IMR-90 (cell line): ENCODE measurements at regions not wholly inside any gene's neighbourhood (a gene's known extent, or its start where the extent isn't known, plus 50 kb on each side); places are given as distances from the start of the nearest gene placed in this dataset.

ENCODE experiments used
- ATAC-seq: fragments of 200-7000 bp; cut with Tn5 transposase; 2 replicates; pipeline ENCODE4 v1.9.1; 2020; ENCODE audit warnings: low read depth, mild to moderate bottlenecking, moderate library complexity
- BruUV-seq: library from RNA; stranded (reverse); fragments of 400-500 nt; replicated peaks from 2 replicates; lab custom pipeline; 2021; lab: Mats Ljungman, UMichigan
- CTCF ChIA-PET: fragments of 300-600 bp; formaldehyde crosslinking; extraction: SDS; loops from one replicate; lab custom pipeline; 2021; ENCODE audit warnings: antibody characterized with exemption; lab: Yijun Ruan, JAX
- POLR2A ChIA-PET: fragments of 300-600 bp; sonication (Branson Sonifier 250); formaldehyde crosslinking; loops from one replicate; lab custom pipeline; 2022; ENCODE audit warnings: antibody characterized with exemption; ENCODE audit not compliant: unreplicated experiment; lab: Charles Lee
- DNase-seq: peaks from one replicate; pipeline ENCODE4 v3.0.0; 2013
- H2AFZ ChIP-seq: replicated peaks from 2 replicates; pipeline ENCODE3; 2013; ENCODE audit warnings: low read length, mild to moderate bottlenecking; ENCODE audit not compliant: poor library complexity
- H2AK5ac ChIP-seq: 2 replicates; pipeline ENCODE4 v1.6.1; 2013; ENCODE audit warnings: low read depth, low read length, inconsistent platforms
- H2AK9ac ChIP-seq: replicated peaks from 2 replicates; pipeline ENCODE3; 2013; ENCODE audit warnings: mild to moderate bottlenecking, low read depth, low read length, moderate library complexity; ENCODE audit not compliant: poor library complexity
- H2BK120ac ChIP-seq: 2 replicates; pipeline ENCODE4 v1.6.1; 2013; ENCODE audit warnings: low read depth, low read length, inconsistent platforms
- H2BK15ac ChIP-seq: 3 replicates; pipeline ENCODE4 v1.6.1; 2013; ENCODE audit warnings: low read depth, low read length, inconsistent platforms
- H2BK20ac ChIP-seq: 2 replicates; pipeline ENCODE4 v1.6.1; 2013; ENCODE audit warnings: low read depth, mild to moderate bottlenecking, inconsistent platforms, low read length, moderate library complexity
- H2BK5ac ChIP-seq: 2 replicates; pipeline ENCODE4 v1.6.1; 2013; ENCODE audit warnings: mild to moderate bottlenecking, low read depth, low read length, inconsistent platforms; ENCODE audit not compliant: poor library complexity, severe bottlenecking
- H3K14ac ChIP-seq: replicated peaks from 2 replicates; pipeline ENCODE4 v1.6.1; 2013; ENCODE audit warnings: low read depth, low read length, inconsistent platforms
- H3K18ac ChIP-seq: 2 replicates; pipeline ENCODE4 v1.6.1; 2013; ENCODE audit warnings: low read depth, low read length, control low read depth
- H3K23ac ChIP-seq: 2 replicates; pipeline ENCODE4 v1.6.1; 2013; ENCODE audit warnings: low read depth, low read length, inconsistent platforms
- H3K27ac ChIP-seq: 2 replicates; pipeline ENCODE4 v1.5.1; 2013; ENCODE audit warnings: mild to moderate bottlenecking, control low read depth, low read length; ENCODE audit not compliant: insufficient read depth
- H3K27me3 ChIP-seq: 2 replicates; pipeline ENCODE4 v1.6.1; 2013; ENCODE audit warnings: low read length; ENCODE audit not compliant: control insufficient read depth, insufficient read depth
- H3K36me3 ChIP-seq: 2 replicates; pipeline ENCODE4 v1.6.1; 2013; ENCODE audit warnings: low read length, mixed read lengths; ENCODE audit not compliant: control insufficient read depth, insufficient read depth
- H3K4ac ChIP-seq: 2 replicates; pipeline ENCODE4 v1.6.1; 2013; ENCODE audit warnings: low read depth, low read length, inconsistent platforms
- H3K4me1 ChIP-seq: 2 replicates; pipeline ENCODE4 v1.6.1; 2013; ENCODE audit warnings: low read length, mixed read lengths; ENCODE audit not compliant: control insufficient read depth, insufficient read depth
- H3K4me2 ChIP-seq: 2 replicates; pipeline ENCODE4 v1.6.1; 2013; ENCODE audit warnings: low read depth, mild to moderate bottlenecking, control low read depth, low read length, moderate library complexity
- H3K4me3 ChIP-seq: 2 replicates; pipeline ENCODE4 v1.5.1; 2013; ENCODE audit warnings: low read depth, mild to moderate bottlenecking, control low read depth, low read length, moderate library complexity; ENCODE audit not compliant: insufficient read depth
- H3K56ac ChIP-seq: 2 replicates; pipeline ENCODE4 v1.6.1; 2013; ENCODE audit warnings: low read length, inconsistent platforms; ENCODE audit not compliant: insufficient read depth; ENCODE audit errors: extremely low read depth
- H3K79me1 ChIP-seq, 2 experiments: 2 replicates each; pipeline ENCODE4 v1.6.1; 2013; ENCODE audit warnings: low read length in 2 of 2, inconsistent platforms in 1 of 2, low read depth in 1 of 2
- H3K9ac ChIP-seq: 2 replicates; pipeline ENCODE4 v1.6.1; 2013; ENCODE audit warnings: low read depth, low read length, control low read depth
- H3K9me1 ChIP-seq: 2 replicates; pipeline ENCODE4 v1.6.1; 2013; ENCODE audit warnings: low read length, inconsistent platforms; ENCODE audit not compliant: insufficient read depth
- H3K9me3 ChIP-seq: 2 replicates; pipeline ENCODE4 v1.6.1; 2013; ENCODE audit warnings: low read length; ENCODE audit not compliant: control insufficient read depth, insufficient read depth
- H4K20me1 ChIP-seq: 2 replicates; pipeline ENCODE4 v1.6.1; 2013; ENCODE audit warnings: low read length, inconsistent platforms; ENCODE audit not compliant: insufficient read depth
- H4K5ac ChIP-seq: 2 replicates; pipeline ENCODE4 v1.6.1; 2013; ENCODE audit warnings: mild to moderate bottlenecking, low read depth, low read length, control low read depth
- H4K8ac ChIP-seq, 2 experiments: 2 replicates each; pipeline ENCODE4 v1.6.1; 2013; ENCODE audit warnings: low read depth in 2 of 2, low read length in 2 of 2, control low read depth in 1 of 2, inconsistent platforms in 1 of 2
- H4K91ac ChIP-seq: 2 replicates; pipeline ENCODE4 v1.6.1; 2013; ENCODE audit warnings: low read depth, low read length, inconsistent platforms; ENCODE audit not compliant: insufficient read depth
- CEBPB ChIP-seq: IDR thresholded peaks from 2 replicates; pipeline ENCODE4 v1.6.1; 2012; ENCODE audit warnings: low read depth, low read length, improper control_type of control experiment
- RAD21 ChIP-seq: IDR thresholded peaks from 2 replicates; pipeline ENCODE4 v1.6.1; 2012; ENCODE audit warnings: low read length, improper control_type of control experiment
- WGBS, 2 experiments: methylation state at CpG; one replicate each; pipeline versions ENCODE4 v1.1.5 to v1.1.7; 2013; ENCODE audit warnings: missing lambda C conversion rate in 2 of 2; ENCODE audit not compliant: insufficient read length in 1 of 2; ENCODE audit errors: extremely low coverage in 2 of 2; 5-methylcytosine and 5-hydroxymethylcytosine counted together
- dilution Hi-C: fragments of 300-500 bp; cut with HindIII; formaldehyde crosslinking; loops from one replicate; pipeline ENCODE4 v1.14.3; 2018; ENCODE audit warnings: low sequenced_read_pairs; ENCODE audit not compliant: unreplicated experiment
- in situ Hi-C: fragments of 300-500 bp; cut with MboI; formaldehyde crosslinking; loops from 3 replicates; pipeline ENCODE4 v1.14.3; 2019; ENCODE audit warnings: low sequenced_read_pairs, inconsistent platforms, mixed read lengths
- intact Hi-C: fragments of 100-400 bp; cut with micrococcal nuclease; formaldehyde crosslinking; loops from 2 replicates; pipeline ENCODE4 v1.10.0; 2022

DNA sequence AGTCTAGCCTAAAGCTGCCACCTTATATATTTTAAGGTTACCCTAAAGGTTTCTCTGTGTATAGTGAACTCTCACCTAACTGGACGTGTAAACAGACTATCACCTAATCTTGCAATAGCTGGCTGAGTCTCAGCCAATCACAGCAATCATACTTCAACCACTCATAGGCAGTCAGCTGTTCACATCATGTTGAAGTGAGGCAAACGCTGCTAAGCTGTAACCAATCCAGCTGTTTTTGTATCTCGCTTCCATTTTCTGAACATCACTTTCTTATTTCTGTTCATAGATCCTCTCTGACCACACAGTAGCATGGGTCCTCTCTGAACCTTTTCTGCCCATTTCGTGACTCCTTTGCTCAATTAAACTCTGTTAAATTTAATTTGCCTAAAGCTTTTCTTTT lies 468.2 kb upstream of the POU3F3 start:
- H2BK5ac ChIP-seq = no peak overlapping the region
- no peak overlapping the region for H3K4me3 ChIP-seq
- intact Hi-C loops (no loop called here), in situ Hi-C loops (no loop called here), dilution Hi-C loops (no loop called here)
- no peak overlapping the region for H2AK5ac ChIP-seq
- H3K9ac ChIP-seq = no peak overlapping the region
- H3K4me2 ChIP-seq = no peak overlapping the region
- H3K56ac ChIP-seq = no peak overlapping the region
- H4K91ac ChIP-seq = no peak overlapping the region
- ATAC-seq = no peak
- no peak overlapping the region for H2AFZ ChIP-seq
- no peak overlapping the region for H2BK20ac ChIP-seq
- H4K20me1 ChIP-seq = no peaks in the 10 kb centered on the region
- CTCF ChIA-PET = no interaction called here
- H4K5ac ChIP-seq = no peak overlapping the region
- H3K9me1 ChIP-seq = no peaks in the 10 kb centered on the region
- no peak overlapping the region for H3K4ac ChIP-seq
- BruUV-seq = no TSS peak
- no peak overlapping the region for H2BK120ac ChIP-seq
- H3K79me1 ChIP-seq = no peaks in the 10 kb centered on the region
- no peak overlapping the region for H3K27ac ChIP-seq
- no peak for DNase-seq
- no peak overlapping the region for H3K14ac ChIP-seq
- H3K4me1 ChIP-seq = no peaks in the 10 kb centered on the region
- POLR2A ChIA-PET = no interaction called here
- no peak overlapping the region for H2BK15ac ChIP-seq
- peaks cover 12% of the 10 kb centered on the region; the same call in 1 of the 2 replicates for H3K9me3 ChIP-seq
- H4K8ac ChIP-seq = no peak overlapping the region
- WGBS, 2 experiments = no CpG with 5 or more reads among the region's 4 CpGs
- TF ChIP-seq RAD21 = no peak
- no peak for TF ChIP-seq CEBPB
- H3K27me3 ChIP-seq = no peaks in the 10 kb centered on the region
- H3K23ac ChIP-seq = no peak overlapping the region
- no peak overlapping the region for H2AK9ac ChIP-seq
- no peak overlapping the region for H3K18ac ChIP-seq
- no peaks in the 10 kb centered on the region for H3K36me3 ChIP-seq
